Colonic mucosa (tissue), 4 donors: ENCODE measurements at regions not wholly inside any gene's neighbourhood (a gene's known extent, or its start where the extent isn't known, plus 50 kb on each side); places are given as distances from the start of the nearest gene placed in this dataset.
"Not testable (repeated sequence)": the region's sequence is repeated elsewhere in the genome, so short reads cannot be mapped to it uniquely, and the experiment has no call there.

Source experiments
- DNase-seq: peaks from one replicate; pipeline ENCODE4 v3.0.0-alpha.2; 2020
- H3K27ac ChIP-seq: fragments of 200-600 bp; one replicate; pipeline ENCODE4 v1.8.0; 2021
- H3K27me3 ChIP-seq: fragments of 200-600 bp; one replicate; pipeline ENCODE4 v1.8.0; 2021
- H3K36me3 ChIP-seq: fragments of 200-600 bp; one replicate; pipeline ENCODE4 v1.8.0; 2021
- H3K4me1 ChIP-seq: fragments of 200-600 bp; one replicate; pipeline ENCODE4 v1.8.0; 2021; ENCODE audit warnings: mild to moderate bottlenecking
- H3K4me3 ChIP-seq: fragments of 200-600 bp; one replicate; pipeline ENCODE4 v1.8.0; 2021
- H3K9ac ChIP-seq, 2 donors: one replicate each; pipeline ENCODE4 v1.7.0; 2013; ENCODE audit warnings: control low read depth in 2 of 2, low read depth in 2 of 2, low read length in 2 of 2
- H3K9me3 ChIP-seq: fragments of 200-600 bp; one replicate; pipeline ENCODE4 v1.8.0; 2021
- CTCF ChIP-seq: fragments of 200-600 bp; IDR thresholded peaks from one replicate; pipeline ENCODE4 v1.8.0; 2022; ENCODE audit warnings: antibody characterized with exemption, mild to moderate bottlenecking
- intact Hi-C: fragments of 100-400 bp; cut with DNase I; formaldehyde crosslinking; loops from one replicate; pipeline ENCODE4 v1.14.1; 2022
- donor health status: healthy.
- donor health status: DM: no; HTN: no; CAD: no.
- donor health status: DM: no; HTN: no; CAD: no.

GRCh38 chr17:20791626-20792025 is 212.1 kb downstream of the CDRT15L2 start:
- no peak overlapping the region for H3K4me3 ChIP-seq
- H3K9me3 ChIP-seq, result no peaks in the 10 kb centered on the region
- no peak overlapping the region for H3K27ac ChIP-seq
- H3K36me3 ChIP-seq, result no peaks in the 10 kb centered on the region
- no peak for DNase-seq
- TF ChIP-seq CTCF, result no peak
- H3K27me3 ChIP-seq, result no peaks in the 10 kb centered on the region
- H3K4me1 ChIP-seq, result no peaks in the 10 kb centered on the region
- no peak overlapping the region for H3K9ac ChIP-seq
- intact Hi-C loops, result no loop called here

- H3K4me1 ChIP-seq, DNase-seq, H3K9me3 ChIP-seq, intact Hi-C loops, H3K9ac ChIP-seq, H3K27me3 ChIP-seq, H3K4me3 ChIP-seq, H3K27ac ChIP-seq, H3K36me3 ChIP-seq: not testable (repeated sequence)
Measured at GRCh38 chr17:20794532-20794931, 215.0 kb downstream of the CDRT15L2 start.

DNA sequence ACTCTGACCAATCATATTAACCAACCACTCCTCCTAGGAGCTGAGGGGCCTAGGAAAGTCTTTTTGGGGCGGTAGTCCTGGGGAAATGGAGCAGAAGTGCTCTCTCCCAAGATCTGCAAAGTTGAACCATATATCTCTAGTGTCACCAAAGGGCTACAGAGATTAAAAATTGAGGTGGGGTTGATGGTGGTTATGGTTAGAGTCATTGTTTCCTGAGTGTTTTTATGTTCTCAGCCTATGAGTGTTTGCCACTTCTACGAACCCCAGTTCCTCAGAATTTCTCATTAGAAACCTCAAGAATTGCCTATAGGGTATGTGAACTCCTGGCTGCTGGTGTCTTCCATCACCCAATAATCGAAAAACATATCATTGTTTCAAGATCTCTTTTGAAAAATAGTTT is 217.8 kb downstream of the CDRT15L2 start:
- intact Hi-C loops, result no loop called here
- TF ChIP-seq CTCF, result no peak
- no peaks in the 10 kb centered on the region for H3K4me1 ChIP-seq
- H3K9ac ChIP-seq, result no peak overlapping the region
- no peaks in the 10 kb centered on the region for H3K9me3 ChIP-seq
- no peak for DNase-seq
- H3K4me3 ChIP-seq, result no peak overlapping the region
- H3K36me3 ChIP-seq, result no peaks in the 10 kb centered on the region
- H3K27ac ChIP-seq, result no peak overlapping the region
- H3K27me3 ChIP-seq, result no peaks in the 10 kb centered on the region

DNA sequence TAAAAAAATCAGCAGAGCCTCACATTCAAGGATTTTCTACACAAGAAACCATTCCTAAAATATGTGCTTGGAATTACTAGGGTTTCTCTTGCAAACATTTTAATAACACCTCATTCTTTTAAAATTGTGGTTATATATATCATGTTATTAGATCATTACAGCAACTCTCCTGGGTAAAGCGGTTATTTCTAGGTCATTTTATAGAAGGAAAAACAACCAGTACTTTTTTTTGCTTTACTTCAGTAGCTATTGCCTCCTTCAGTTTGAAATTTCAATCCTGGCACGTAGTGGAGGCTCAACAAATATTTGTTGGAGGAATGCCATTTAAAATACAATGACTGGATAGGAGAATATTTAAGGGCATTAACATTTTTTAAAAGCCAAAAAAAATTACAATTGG is 220.6 kb downstream of the CDRT15L2 start:
- no peak overlapping the region for H3K27ac ChIP-seq
- TF ChIP-seq CTCF, result no peak
- H3K4me3 ChIP-seq, result no peak overlapping the region
- no peaks in the 10 kb centered on the region for H3K36me3 ChIP-seq
- no peaks in the 10 kb centered on the region for H3K4me1 ChIP-seq
- H3K27me3 ChIP-seq, result no peaks in the 10 kb centered on the region
- intact Hi-C loops, result loop anchor here (10.0 kb wide), 1 partner anchor 195 kb away; no protein-coding TSS in a partner anchor
- H3K9me3 ChIP-seq, result no peaks in the 10 kb centered on the region
- no peak overlapping the region for H3K9ac ChIP-seq
- no peak for DNase-seq

DNA sequence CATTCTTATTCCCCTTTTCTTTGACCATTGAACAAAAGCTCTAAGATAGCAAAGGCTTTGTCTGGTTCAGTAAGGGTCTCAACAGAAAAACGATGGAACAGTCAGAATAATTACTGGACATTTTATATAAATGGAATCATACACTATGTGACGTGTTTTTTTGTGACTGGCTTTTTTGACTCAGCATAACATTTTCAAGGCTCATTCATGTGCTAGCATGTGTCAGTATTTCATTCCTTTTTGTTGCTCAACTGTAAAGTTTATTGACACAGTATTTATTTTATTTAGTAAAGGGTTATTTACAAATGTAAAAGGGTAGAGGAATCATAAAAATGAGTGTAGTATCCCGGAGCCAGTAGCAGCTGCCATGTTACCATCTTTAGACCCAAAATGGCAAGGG is 226.2 kb downstream of the CDRT15L2 start:
- no peaks in the 10 kb centered on the region for H3K36me3 ChIP-seq
- no peak overlapping the region for H3K4me3 ChIP-seq
- H3K9ac ChIP-seq, result no peak overlapping the region
- no peaks in the 10 kb centered on the region for H3K27me3 ChIP-seq
- no peaks in the 10 kb centered on the region for H3K9me3 ChIP-seq
- TF ChIP-seq CTCF, result no peak
- intact Hi-C loops, result loop anchor here (10.0 kb wide), 1 partner anchor 189 kb away; no protein-coding TSS in a partner anchor
- H3K27ac ChIP-seq, result no peak overlapping the region
- no peak for DNase-seq
- H3K4me1 ChIP-seq, result no peaks in the 10 kb centered on the region

- H3K9me3 ChIP-seq, H3K27ac ChIP-seq, H3K36me3 ChIP-seq, H3K9ac ChIP-seq, H3K4me3 ChIP-seq, H3K4me1 ChIP-seq, DNase-seq, H3K27me3 ChIP-seq: not testable (repeated sequence)
- intact Hi-C loops, result loop anchor here (10.0 kb wide), 1 partner anchor 187 kb away; no protein-coding TSS in a partner anchor
Measured at GRCh38 chr17:20807566-20807965, 228.0 kb downstream of the CDRT15L2 start.

DNA sequence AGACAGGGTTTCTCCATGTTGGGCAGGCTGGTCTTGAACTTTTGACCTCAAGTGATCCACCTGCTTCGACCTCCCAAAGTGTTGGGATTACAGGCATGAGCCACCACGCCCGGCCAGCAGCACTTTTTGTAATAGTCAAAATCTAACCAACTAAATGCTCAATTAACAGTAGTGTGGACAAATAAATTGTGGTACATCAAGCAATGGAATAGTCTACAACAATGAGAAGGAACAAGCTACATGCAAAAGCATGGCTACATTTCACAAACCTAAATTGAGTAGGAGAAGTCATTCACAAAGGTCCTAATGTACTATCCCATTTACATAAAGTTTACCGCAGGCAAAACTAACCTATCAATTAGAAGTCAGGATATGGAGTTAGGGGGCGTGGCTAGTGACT is 227.4 kb downstream of the USP22 start:
- H3K27ac ChIP-seq, H3K4me3 ChIP-seq, DNase-seq, H3K36me3 ChIP-seq, H3K9ac ChIP-seq, H3K27me3 ChIP-seq, H3K4me1 ChIP-seq, H3K9me3 ChIP-seq, intact Hi-C loops: not testable (repeated sequence)
